Spleen (tissue), 11 donors: ENCODE measurements at regions not wholly inside any gene's neighbourhood (a gene's known extent, or its start where the extent isn't known, plus 50 kb on each side); places are given as distances from the start of the nearest gene placed in this dataset.
A peak's percentile ranks its signal among the peaks of the same experiment; 100 is the strongest.
"Not testable (repeated sequence)": the region's sequence is repeated elsewhere in the genome, so short reads cannot be mapped to it uniquely, and the experiment has no call there.

Source experiments
- DNase-seq: peaks from one replicate; pipeline ENCODE4 v3.0.0-alpha.2; 2020
- H3K27ac ChIP-seq, 8 donors: fragments of 200-600 bp; sonication (generic) in 7 of 8; 1 replicate in 4 of 8; 2 replicates in 4 of 8; pipeline versions ENCODE4 v1.5.0 to v1.8.0; 2016 to 2021; ENCODE audit warnings: inconsistent platforms in 4 of 8, mild to moderate bottlenecking in 4 of 8, moderate library complexity in 1 of 8
- H3K27me3 ChIP-seq, 7 donors: fragments of 200-600 bp; sonication (generic) in 6 of 7; replicated peaks in 1 of 7; 1 replicate in 4 of 7; 2 replicates in 3 of 7; pipeline versions ENCODE4 v1.5.0 to v1.8.0; 2016 to 2021; ENCODE audit warnings: inconsistent platforms in 3 of 7, mild to moderate bottlenecking in 1 of 7
- H3K36me3 ChIP-seq, 6 donors: fragments of 200-600 bp; sonication (generic) in 5 of 6; 1 replicate in 4 of 6; 2 replicates in 2 of 6; pipeline versions ENCODE4 v1.5.0 to v1.8.0; 2016 to 2021; ENCODE audit warnings: inconsistent platforms in 2 of 6
- H3K4me1 ChIP-seq, 6 donors: fragments of 200-600 bp; sonication (generic) in 5 of 6; 1 replicate in 3 of 6; 2 replicates in 3 of 6; pipeline versions ENCODE4 v1.5.0 to v1.8.0; 2016 to 2021; ENCODE audit warnings: inconsistent platforms in 3 of 6
- H3K4me3 ChIP-seq, 8 donors: fragments of 200-600 bp; sonication (generic) in 7 of 8; 1 replicate in 4 of 8; 2 replicates in 4 of 8; pipeline versions ENCODE4 v1.5.0 to v1.8.0; 2016 to 2021; ENCODE audit warnings: inconsistent platforms in 4 of 8, mild to moderate bottlenecking in 4 of 8, moderate library complexity in 2 of 8
- H3K9me3 ChIP-seq, 8 donors: fragments of 200-600 bp; sonication (generic) in 7 of 8; 1 replicate in 4 of 8; 2 replicates in 4 of 8; pipeline versions ENCODE4 v1.5.0 to v1.8.0; 2016 to 2021; ENCODE audit warnings: inconsistent platforms in 4 of 8
- POLR2AphosphoS5 ChIP-seq, 3 donors: sonication (generic); formaldehyde crosslinking; IDR thresholded peaks; one replicate each; pipeline ENCODE4 v1.5.1; 2017; ENCODE audit warnings: antibody characterized with exemption in 3 of 3
- WGBS, 5 donors: extraction: QIAGEN DNeasy Blood & Tissue Kit in 3 of 5; methylation state at CpG; one replicate each; pipeline versions ENCODE4 v1.1.5 to v1.1.7; 2013 to 2018; 5-methylcytosine and 5-hydroxymethylcytosine counted together
- intact Hi-C: fragments of 100-400 bp; cut with DNase I; formaldehyde crosslinking; loops from one replicate; pipeline ENCODE4 v1.15.0; 2023; ENCODE audit warnings: low total_unique reads
- TF ChIP-seq, protein P1 (sequence below), 11 experiments: fragments of 200-600 bp in 7 of 11; fragments of 450-650 bp in 4 of 11; sonication (generic) in 4 of 11; IDR thresholded peaks in 8 of 11; conservative IDR thresholded peaks in 3 of 11; 1 replicate in 7 of 11; 2 replicates in 4 of 11; pipeline versions ENCODE4 v1.4.0 to v1.8.0; 2016 to 2021; ENCODE audit warnings: antibody characterized with exemption in 11 of 11, inconsistent platforms in 4 of 11, mild to moderate bottlenecking in 1 of 11
- donor health status: healthy with polysubstance abuse.
- donor health status: DM: no; HTN: no; CAD: no; lungs with moderate emphysema.
- donor health status: DM: no; HTN: no; CAD: no.
- donor health status: Bipolar disorder and iron deficiency.
- donor health status: healthy.
- donor health status: DM: no; HTN: no; CAD: no.
- donor health status: DM: yes; HTN: yes; CAD: no.

DNA sequence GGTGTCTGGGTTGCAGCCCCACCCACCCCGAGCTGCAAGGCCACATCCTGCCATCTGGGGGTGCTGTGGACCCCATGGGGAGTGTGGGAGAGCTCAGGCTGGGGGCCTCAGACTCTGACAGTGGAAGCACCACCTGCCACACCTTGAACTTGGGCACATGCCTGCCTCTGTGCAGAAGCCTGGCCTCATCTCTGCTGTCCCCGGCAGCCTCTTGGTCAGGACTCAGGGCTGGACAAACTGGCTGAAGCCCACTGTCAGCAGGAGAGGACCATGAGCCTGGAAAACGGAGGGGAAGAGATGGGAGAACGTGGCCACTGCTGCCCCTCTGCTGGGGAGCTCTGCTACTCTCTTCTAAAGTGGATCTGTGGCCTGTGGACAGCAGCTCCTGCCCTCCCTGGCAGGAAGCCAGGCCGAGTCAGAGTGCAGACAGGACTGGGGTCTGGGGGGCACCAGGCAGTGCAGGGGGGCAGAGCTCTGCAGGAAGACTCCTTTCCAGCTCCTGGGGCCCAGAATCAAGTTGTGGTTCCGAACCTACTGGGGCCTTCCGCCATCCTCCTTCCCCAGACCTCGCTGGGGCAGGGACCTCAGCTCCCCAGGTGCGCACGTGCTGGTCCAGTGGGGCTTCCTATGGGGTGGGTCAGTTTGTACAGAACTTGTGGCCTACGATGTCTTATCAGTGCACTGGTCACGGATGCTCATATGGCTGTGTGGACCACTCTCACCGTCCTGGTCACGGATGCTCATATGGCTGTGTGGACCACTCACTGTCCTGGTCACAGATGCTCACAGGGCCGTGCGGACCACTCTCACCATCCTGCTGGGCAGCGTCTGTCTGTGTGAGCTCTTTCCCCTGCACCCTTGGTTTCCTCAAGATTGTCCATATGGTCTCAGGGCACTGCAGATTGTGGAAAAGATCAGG lies 207.7 kb downstream of the LAT start:
- Histone ChIP-seq H3K4me3 (no peak overlapping the region), H3K9me3 (no peaks in the 10 kb centered on the region), H3K4me1 (no peaks in the 10 kb centered on the region), H3K36me3 (peaks cover 0 to 9% (median 0%) of the 10 kb centered on the region in 6 donors), H3K27ac (no peak overlapping the region), H3K27me3 (no peaks in the 10 kb centered on the region)
- intact Hi-C loops = no loop called here
- peak; percentile 61 for DNase-seq
- TF ChIP-seq, protein P1, sequence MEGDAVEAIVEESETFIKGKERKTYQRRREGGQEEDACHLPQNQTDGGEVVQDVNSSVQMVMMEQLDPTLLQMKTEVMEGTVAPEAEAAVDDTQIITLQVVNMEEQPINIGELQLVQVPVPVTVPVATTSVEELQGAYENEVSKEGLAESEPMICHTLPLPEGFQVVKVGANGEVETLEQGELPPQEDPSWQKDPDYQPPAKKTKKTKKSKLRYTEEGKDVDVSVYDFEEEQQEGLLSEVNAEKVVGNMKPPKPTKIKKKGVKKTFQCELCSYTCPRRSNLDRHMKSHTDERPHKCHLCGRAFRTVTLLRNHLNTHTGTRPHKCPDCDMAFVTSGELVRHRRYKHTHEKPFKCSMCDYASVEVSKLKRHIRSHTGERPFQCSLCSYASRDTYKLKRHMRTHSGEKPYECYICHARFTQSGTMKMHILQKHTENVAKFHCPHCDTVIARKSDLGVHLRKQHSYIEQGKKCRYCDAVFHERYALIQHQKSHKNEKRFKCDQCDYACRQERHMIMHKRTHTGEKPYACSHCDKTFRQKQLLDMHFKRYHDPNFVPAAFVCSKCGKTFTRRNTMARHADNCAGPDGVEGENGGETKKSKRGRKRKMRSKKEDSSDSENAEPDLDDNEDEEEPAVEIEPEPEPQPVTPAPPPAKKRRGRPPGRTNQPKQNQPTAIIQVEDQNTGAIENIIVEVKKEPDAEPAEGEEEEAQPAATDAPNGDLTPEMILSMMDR (IDR thresholded peaks at IDR 0.05 in 8 of 11, conservative IDR thresholded peaks at IDR 0.05 in 3 of 11) = peak in 1 of 11 experiments; percentile 12
- TF ChIP-seq POLR2AphosphoS5 (IDR thresholded peaks at IDR 0.05) = no peak
- 90 to 97% (median 93%) methylated on average over 6 to 17 of the region's 17 CpGs for WGBS, 5 donors

GRCh38 chr16:29191636-29192180 lies 206.9 kb downstream of the LAT start:
- H3K27ac ChIP-seq, H3K9me3 ChIP-seq, H3K4me3 ChIP-seq, intact Hi-C loops, H3K4me1 ChIP-seq, H3K27me3 ChIP-seq, H3K36me3 ChIP-seq: not testable (repeated sequence)
- peak; percentile 51 for DNase-seq
- 87 to 95% (median 92%) methylated on average over 5 to 12 of the region's 12 CpGs for WGBS, 5 donors

DNA sequence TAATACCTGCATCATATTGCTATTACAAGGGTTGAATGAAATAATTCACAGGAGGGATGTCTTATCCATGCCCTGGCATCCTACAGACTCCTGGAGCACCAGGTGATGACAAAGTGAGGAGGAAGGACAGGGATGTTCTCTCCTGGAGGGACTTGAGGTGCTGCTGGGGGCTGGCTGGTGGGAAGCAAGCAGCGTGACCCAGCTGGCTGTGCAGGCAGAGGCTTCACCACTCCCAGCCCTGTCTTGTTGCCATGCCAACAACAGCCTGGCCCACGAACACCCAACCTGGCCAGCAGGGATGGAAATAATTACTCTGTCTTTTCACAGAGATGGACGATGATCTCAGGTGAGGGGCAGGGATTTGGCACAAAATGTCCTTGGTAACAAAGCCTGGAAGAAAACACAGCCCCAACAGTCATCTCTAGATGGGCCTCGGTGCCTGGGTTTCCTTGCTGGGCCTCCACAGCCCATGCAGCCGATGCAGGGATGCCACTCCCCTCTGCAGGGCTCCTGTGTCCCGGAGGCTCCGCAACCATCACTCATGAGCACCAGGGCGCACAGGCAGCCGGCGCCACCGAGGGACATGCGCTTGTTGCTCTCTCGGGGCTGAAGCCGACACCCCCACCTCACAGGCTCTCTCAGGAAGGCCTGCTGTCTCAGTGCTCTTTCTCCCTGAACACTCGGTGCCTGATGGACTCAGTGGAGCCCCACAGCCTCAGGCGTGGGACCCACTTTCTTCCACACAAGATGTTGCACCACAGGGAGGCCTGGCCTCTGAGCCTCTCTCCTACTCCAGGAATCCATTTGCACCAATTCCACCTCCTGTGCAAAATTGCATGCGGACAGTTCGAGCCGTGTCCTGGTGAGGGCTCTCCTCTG lies 205.9 kb downstream of the LAT start:
- H3K9me3 ChIP-seq, intact Hi-C loops, H3K27ac ChIP-seq, H3K27me3 ChIP-seq, H3K4me3 ChIP-seq, H3K36me3 ChIP-seq, H3K4me1 ChIP-seq: not testable (repeated sequence)
- peak; percentile 62 for DNase-seq
- 88 to 94% (median 94%) methylated on average over 6 to 19 of the region's 19 CpGs for WGBS, 5 donors

DNA sequence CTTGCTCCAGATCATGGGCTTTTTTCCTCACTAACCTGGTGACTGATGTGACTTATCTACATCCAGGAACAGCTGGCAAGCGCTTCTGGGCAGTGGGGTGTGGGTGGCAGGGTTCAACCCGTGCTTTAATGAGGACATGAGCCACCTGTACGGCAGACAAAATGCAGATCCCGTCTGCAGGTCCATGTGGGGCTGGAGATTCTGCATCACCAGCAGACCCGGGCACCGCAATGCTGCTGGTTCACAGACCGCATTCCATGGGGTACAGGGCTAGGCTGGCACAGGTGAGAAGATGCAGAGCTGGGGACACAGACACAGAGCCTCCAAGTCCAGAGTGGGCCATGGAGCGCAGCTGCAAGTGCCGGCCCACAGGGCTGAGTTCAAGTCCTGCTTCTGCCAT lies 204.0 kb downstream of the LAT start:
- H3K27ac ChIP-seq, intact Hi-C loops, H3K9me3 ChIP-seq, H3K4me3 ChIP-seq, H3K27me3 ChIP-seq, H3K36me3 ChIP-seq: not testable (repeated sequence)
- peak; percentile 43 for DNase-seq
- WGBS, 5 donors = 87 to 97% (median 96%) methylated on average over 6 to 9 of the region's 9 CpGs
- peaks cover 0 to 22% (median 0%) of the 10 kb centered on the region in 6 donors for H3K4me1 ChIP-seq

GRCh38 chr16:29186306-29187220 lies 201.7 kb downstream of the LAT start:
- H3K27ac ChIP-seq = peak overlapping the region in 1 of 8 donors; percentile 14
- H3K4me3 ChIP-seq, intact Hi-C loops, H3K9me3 ChIP-seq, H3K27me3 ChIP-seq: not testable (repeated sequence)
- peak; percentile 68 for DNase-seq
- peaks cover 0 to 20% (median 0%) of the 10 kb centered on the region in 6 donors for H3K36me3 ChIP-seq
- 84 to 97% (median 88%) methylated on average over 29 to 35 of the region's 35 CpGs for WGBS, 5 donors
- peak in 2 of 3 donors; percentile 39 to 53 for TF ChIP-seq POLR2AphosphoS5 (IDR thresholded peaks at IDR 0.05)
- H3K4me1 ChIP-seq = peaks cover 0 to 22% (median 0%) of the 10 kb centered on the region in 6 donors

DNA sequence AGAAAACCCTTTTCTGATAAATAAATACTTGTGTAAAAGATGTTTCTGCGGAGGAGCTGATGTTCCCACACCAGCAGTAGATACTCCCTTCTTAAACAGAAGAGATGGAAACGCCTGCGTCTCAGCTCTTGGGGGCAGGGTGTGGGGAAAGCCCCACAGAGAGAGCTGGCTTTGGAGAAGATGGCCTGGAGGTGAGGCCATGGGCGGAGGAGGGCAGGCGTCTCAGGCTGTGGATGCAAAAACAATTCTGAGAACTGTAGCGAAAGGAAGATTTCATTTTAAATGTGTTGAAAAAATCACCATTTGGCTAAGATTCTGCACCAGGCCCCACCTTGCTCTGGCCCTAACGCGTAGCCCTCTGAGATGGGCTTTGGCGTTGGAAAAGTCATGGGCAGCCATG lies 201.0 kb downstream of the LAT start:
- H3K4me3 ChIP-seq, H3K9me3 ChIP-seq, DNase-seq, intact Hi-C loops, H3K27me3 ChIP-seq: not testable (repeated sequence)
- Histone ChIP-seq H3K27ac (peak overlapping the region in 1 of 8 donors; percentile 14), H3K4me1 (peaks cover 0 to 22% (median 0%) of the 10 kb centered on the region in 6 donors), H3K36me3 (peaks cover 0 to 21% (median 0%) of the 10 kb centered on the region in 6 donors)
- 89 to 92% (median 91%) methylated on average over 8 to 9 of the region's 9 CpGs for WGBS, 5 donors
